GM19238 (cell line): ENCODE measurements at regions not wholly inside any gene's neighbourhood (a gene's known extent, or its start where the extent isn't known, plus 50 kb on each side); places are given as distances from the start of the nearest gene placed in this dataset.
"Not testable (repeated sequence)": the region's sequence is repeated elsewhere in the genome, so short reads cannot be mapped to it uniquely, and the experiment has no call there.

Experiments
- DNase-seq: peaks from one replicate; pipeline ENCODE4 v3.0.0; 2011; ENCODE audit warnings: low spot score; ENCODE audit not compliant: insufficient read length

DNA sequence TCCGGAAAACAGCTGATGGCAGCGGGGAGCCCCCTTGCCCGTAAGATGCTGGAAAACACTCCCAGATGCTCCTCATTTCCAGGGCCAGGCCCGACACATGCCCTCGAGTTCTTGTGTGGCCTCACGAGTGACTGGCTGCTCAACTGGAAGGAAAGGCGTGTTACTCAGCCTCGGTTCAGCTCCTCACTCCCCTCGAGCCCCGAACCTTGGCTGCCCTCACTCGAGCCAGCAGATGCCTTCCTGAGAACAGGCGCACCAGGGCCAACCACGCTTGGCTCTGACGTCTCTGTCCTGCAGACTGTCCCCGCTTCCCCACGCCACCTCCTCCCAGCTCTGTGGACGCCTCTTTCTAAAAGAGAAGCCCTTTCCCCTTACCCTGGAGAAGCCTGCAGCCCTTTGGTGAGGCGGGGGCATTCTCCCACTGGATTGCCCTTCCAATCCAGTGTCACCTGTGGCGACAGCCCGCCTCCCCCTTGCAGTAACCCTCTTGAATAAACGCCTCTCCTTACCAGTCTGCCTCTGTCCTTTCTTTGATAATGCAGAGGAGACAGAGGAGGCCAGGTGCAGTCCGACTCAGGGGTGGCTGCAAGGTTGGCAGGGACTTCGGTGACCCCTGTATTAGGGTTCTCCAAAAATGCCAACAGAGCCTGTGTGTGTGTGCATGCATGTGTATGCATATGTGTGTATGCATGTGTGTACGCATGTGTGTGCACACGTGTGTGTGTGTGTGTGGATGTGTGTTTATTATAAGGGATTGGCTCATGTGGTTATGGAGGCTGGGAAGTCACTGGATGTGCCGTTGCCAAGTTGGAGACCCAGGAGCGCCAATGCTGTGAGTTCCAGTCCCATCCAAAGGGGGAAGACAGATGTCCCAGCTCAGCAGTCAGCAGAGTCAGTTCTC, 166.3 kb downstream of the KIF26A start:
- no peak for DNase-seq

DNA sequence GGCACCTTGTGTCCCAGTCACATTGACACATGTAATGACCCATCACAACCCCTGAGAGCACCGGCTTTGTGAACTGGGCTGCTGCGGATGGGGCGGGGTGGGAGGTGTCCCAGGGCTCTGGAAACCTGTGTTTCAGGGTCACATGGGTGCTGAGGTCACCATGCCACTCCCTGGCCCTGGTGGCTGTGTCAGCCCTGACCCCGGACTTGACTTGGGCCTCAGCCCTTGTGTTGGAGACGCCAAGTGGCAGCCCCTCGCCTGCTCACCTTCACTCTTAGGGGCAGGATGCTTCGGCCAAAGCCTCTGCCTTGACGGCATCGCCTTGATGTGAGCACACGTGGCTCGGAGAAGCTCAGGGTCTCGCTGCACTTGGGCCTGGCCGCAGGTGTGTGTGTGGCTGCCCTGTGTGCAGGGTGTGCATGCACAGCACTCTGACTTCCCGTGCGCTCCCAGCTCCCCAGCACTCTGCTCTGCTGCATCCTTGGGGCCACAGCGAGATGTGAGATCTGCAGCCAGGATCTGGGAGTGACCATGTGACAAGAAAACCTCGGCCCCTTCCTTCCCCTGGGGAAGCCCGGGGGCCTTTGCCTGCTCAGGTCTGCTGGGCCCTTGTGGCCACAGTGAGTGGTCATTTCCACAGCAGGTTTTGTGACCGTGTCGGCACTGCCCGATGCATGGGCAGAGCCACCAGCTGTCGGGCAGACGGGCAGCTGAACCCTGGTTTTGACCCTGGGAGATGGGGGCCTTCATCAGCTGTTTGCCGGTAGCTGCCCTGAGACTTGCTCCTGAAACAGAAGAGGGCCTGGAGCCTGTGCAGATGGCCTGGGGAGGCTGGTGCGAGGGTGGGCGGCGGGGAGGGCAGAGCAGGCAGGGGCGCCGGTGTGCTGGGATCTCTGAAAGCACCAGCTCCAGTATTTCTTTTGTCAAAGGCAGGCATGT, 167.4 kb downstream of the KIF26A start:
- no peak for DNase-seq

DNA sequence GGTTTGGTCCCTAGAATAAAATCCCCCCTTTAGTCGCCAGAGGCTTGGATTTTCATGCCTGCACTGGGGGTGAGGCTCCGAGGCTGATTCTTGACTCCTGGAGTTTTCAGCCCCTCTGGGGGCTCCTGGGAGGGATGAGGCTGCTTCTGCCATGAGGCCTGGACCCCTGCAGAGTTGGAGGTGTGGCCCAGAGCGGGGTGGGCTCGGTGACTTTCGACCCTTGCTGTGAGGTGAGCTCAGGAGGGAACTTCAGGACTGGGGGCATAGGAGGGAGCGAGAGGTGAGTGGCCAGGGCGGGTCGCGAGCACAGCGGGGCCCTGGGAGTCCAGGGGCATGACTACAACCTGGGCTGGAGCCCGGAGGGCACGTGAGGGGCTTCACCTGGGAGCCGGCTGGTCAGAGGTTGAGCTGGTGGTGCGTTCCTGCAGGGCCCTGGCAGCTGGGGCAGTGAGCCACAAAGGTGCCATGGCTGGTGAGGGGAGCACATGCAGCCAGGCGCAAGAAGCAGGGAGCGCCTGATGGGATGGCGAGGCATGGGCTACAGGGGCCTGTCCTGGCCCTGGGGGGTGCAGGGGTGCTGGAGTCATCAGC, 168.2 kb downstream of the KIF26A start:
- DNase-seq, result no peak

DNA sequence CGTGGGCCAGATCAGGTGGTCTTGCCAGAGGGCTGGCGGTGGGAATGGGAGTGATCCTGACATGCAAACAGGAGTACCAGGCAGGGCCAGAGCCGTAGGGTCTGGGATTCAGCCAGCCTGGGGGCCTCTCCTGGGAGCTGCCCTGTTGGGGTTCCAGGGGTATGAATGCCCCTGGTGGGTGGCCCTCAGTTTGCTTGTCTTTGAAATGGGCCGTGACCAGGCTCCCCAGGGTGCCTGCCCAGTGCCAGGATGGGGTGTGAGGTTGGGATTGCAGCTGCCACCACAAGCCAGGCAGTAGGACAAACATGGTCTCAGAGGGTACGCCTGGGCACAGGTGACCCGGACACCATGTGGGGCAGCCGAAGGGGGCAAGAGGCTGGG, 168.8 kb downstream of the KIF26A start:
- DNase-seq, result no peak

DNA sequence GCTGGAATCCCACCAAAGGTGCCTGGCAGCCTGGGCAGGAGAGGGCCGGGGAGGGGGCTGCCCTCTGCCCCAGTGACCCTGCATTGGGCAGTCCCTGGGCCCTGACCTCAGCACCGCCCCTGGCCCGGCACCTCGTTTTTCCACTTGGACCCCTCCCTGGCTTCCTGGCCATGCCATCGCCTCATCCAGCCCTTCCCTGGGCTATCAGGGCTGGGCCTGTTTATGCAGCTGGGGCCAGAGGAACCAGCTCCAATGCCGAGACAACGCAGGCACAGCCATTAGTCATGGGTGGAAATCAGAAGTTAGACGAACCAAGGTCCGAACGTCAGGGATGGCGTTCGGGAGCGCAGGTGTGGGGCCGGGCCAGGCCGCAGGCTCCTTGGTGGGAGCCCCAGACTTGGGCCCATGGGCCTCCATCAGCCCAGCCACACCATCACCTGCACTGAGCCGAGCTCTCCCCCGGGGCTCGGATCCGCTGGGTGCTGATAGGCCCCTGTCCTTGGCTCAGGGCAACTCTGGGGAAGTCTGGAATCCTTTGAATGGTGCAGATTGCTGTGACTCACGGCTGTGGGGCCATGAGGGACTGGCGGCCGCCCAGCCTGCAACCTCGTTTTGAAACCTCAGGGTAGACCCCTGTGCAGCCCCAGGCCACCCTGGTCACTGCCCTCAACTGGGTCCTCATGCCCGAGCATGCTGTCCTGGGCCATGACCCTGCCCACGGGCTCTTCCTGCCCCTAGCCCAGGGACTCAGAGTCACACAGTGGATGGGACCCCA, 169.4 kb downstream of the KIF26A start:
- DNase-seq, result no peak

DNA sequence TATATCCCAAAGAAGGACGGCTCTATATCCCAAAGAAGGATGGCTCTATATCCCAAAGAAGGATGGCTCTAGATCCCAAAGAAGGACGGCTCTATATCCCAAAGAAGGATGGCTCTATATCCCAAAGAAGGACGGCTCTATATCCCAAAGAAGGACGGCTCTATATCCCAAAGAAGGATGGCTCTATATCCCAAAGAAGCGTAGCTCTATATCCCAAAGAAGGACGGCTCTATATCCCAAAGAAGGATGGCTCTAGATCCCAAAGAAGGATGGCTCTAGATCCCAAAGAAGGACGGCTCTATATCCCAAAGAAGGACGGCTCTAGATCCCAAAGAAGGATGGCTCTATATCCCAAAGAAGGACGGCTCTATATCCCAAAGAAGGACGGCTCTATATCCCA, 170.1 kb downstream of the KIF26A start:
- DNase-seq, result not testable (repeated sequence)

DNA sequence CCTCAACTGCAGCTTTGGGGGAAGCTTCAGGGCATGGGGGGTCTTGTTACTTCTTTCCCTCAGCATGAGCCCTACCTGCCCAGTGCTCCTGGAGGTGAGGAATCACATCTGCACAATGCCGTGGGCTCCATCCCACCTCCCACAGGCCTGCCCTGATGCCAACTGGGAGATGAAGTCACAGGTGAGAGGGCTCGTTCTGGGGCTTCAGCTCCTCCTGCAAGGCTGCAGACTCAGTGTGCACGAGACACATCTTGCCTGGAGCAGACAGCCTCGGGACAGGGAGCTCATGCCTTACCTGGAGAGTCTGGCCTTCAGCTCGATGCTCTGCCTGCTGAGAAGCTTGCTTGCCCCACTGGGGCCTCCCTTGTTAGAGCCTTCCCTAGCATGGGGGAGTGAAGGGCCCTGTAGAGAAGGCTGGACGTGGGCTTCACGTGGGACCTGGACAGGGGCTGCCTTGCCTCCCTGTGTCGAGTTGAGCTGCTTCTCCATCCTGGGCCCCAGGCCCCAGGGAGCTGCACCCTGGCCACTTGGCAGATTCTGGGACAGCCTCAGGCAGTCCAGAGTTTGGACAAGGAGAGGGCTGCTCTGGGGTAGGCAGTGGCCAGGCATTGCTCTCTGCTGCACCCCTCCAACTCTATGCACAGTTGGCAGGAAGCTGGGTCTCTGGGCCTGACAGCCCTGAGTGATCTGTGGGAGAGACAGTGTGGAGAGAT, 171.4 kb downstream of the KIF26A start:
- no peak for DNase-seq

DNA sequence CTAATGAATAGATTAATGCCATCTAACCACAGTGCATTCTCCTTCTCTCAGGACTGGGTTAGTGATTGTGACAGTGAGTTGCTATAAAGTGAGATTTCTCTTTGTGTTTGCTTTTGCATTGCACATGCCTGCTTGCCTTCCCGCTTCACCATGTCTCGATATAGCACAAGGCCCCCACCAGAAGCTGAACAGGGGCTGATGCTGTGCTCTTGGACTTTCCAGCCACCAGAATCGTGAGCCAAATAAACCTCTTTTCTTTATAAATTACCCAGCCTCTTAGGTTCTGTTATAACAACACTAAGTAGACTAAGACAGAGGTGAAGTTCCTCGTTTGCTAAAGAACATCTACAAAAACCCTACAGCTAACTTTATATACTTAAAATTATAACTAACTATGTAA, 173.0 kb downstream of the KIF26A start:
- DNase-seq, result no peak

DNA sequence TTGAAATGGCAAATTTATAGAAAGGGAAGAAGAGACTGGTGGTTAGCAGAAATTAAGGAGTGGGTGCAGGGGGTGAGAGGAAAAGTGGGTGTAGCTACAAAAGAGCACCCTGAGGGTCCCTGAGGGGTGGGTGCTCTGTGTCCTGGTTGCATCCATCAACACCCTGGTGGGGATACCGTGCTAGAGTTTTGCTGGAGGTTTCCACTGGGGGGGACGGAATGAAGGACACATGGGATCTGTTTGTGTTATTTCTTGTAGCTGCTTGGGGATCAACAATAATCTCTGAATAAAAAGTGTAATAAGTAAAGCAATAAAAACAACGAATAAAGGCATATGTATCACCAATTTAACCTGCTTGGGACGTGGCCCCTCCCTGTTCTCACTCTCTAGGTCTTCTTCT, 175.3 kb downstream of the KIF26A start:
- no peak for DNase-seq

DNA sequence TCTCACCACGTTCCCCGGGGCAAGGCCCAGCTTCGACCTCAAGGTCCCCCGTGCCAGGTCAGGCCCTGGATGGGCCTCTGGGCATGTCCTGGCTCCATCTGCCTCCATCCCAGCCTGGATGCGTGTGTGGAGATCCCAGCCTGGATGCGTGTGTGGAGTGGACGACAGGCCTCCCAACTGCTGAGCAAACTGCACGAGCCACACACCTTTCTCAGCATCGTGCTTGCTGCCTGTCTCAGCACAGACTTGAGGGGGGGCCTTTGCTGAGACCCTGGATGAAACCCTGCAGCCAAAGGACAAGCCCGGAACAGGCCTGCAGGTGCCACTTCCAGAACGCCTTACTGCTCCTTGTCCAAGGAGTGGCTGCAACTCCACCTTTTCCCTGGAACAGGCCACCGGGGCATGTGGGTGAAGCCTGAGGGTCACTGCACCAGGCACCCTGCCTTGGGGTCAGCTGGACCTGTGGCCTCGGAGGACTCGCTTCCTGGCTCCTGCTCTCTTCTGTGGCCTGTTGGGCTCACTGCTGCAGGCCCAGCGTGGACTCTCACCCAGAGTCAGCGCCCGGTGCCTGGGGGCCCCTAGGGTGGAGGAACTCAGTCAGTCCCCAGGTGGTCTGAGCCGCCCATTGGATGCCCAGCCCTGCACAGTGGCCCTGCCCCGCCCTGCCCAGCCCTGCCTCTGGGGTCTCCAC, 176.0 kb downstream of the KIF26A start:
- no peak for DNase-seq

DNA sequence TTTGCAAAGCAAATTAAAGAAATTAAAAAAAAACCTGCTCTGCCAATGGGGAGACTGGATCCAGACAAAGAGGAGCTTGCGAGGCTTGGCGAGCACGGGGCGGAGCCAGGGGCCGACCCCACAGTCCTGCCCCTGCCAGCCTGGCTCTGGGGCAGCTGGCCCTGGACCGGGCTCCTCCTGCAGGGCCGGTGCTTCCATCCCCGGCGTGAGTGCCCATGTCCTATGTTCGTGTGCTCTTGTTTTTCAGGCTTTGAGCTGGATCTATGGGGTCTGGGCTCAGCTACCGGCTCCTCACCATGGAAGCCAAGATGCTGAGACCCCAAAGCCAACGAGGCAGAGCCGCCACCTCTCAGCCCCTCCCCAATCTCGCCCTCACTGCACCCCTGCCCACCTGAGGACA, 176.8 kb downstream of the KIF26A start:
- DNase-seq, result no peak

DNA sequence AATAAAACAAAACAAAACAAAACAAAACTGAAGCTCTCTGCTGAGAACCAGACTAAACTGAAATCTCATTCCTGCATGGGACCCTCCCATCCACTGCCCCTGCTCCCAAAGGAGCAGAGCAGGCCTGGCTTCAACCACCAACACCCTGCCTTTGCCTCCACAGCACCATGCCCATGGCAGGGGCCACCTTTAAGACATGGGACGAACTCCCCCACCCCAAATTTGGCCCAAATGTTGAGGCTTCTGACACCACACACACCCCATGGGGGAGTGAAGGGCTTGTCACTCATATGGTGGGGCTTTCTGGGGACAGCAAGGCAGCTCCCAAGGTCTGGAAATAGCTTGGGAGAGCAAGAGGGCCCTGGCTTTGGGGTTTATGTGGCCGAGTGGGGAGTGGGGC, 177.2 kb downstream of the KIF26A start:
- no peak for DNase-seq

DNA sequence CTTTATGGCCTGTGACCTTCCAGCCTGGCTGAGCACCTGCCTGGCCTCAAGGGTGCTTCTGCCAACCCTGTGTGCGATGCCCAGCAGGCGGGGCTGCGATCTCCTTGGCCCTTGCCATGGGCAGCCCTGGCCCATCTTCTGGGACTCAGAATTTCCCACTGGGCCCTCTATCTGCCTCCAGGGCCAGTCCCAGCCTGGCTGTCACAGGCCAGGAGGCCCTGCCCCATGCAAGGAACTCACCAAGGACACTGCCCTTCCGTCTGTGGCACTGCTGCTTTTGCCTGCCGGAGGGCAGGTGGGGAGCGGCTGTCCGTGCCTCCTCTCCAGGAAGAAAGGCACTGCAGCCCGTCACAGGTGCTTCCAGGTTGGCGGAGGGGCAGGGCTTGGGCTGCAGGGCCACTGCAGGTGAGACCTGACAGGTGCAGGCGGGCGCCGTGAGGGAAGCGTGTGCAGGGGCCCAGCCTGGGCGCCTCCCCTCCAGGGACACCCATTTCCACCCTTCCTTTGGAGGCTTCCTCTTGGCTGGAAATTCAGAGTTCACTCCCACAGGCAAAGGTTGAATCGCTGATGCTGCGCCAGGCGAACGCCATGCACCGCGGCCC, 177.8 kb downstream of the KIF26A start:
- DNase-seq, result no peak

DNA sequence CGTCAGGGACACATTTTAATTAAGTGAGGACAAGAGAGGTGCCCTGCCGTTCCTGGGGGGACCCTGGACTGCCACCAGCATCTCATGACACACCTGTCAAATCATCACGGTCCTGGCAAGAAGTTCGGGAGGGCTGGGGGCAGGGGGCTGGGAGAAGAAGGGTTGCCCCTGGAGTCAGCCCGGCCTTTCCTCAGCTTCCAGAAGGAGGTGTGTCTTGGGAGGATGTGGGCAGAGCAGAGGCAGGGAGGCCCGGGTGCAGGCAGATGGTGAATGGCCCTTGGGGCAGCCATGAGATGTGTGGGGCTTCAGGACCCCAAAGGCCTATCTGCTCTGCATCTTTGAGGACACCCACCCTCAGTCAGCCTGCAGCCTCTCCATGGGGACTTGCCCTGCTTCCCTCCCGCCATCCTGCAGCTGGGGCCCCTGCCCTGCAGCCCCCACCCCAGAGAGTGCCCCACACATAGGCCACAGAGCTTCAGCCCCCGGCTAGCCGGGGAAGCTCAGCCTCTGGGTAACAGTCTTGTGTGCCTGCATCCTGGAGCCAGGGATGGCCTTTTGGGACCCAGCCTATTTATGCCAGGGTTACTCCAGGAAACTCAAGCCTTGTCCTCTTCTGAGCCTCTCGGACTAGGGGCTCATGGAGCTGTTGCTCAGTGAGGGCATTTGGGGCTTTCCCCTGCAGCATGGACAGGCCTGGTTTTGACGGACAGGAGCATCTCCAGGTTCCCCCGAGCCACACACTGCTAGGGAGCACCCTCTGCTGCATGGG, 178.5 kb downstream of the KIF26A start:
- DNase-seq, result no peak

DNA sequence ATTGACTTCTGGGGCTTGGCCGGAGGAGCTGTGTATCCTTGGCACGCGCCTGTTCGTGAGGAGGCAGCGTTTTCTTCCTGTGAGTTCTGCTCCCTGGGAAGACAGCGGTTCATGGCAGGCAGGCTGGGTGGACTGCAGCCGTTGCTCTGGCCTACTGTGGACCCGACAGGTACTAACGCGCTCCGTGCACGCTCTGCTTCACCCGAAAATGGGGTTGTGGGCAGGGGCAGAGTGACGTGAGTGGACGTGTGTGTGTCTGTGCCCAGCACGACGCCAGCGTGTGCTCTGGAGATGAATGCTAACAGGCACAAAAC, 179.1 kb downstream of the KIF26A start:
- DNase-seq, result no peak

DNA sequence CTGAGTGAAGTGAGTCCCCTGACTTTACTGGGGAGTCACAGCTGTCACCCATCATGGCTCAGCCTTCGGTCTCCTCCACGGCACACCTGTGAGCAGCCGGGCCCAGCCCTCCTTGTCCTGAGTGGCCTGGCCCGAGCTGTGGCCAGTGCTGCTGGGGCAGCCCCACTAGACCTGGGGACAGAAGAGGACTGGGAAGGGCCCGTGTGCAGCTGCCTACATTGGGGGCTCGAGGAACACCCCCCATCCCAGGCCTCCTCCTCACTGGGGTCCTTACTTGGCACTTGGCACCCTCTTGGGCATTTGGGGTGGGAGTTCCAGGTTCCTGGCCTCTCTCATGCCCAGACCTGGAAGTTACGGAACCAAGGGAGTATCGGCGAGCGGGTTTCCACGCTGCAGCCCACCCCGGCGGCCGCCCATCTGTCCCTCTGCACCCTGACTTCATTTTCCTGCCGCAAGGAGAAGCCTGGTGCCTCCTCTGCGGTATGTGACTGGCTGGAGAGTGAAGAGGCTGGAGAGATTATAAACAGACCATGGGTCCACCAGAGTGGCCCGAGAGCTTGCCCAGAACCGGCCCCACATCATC, 179.7 kb downstream of the KIF26A start:
- no peak for DNase-seq

DNA sequence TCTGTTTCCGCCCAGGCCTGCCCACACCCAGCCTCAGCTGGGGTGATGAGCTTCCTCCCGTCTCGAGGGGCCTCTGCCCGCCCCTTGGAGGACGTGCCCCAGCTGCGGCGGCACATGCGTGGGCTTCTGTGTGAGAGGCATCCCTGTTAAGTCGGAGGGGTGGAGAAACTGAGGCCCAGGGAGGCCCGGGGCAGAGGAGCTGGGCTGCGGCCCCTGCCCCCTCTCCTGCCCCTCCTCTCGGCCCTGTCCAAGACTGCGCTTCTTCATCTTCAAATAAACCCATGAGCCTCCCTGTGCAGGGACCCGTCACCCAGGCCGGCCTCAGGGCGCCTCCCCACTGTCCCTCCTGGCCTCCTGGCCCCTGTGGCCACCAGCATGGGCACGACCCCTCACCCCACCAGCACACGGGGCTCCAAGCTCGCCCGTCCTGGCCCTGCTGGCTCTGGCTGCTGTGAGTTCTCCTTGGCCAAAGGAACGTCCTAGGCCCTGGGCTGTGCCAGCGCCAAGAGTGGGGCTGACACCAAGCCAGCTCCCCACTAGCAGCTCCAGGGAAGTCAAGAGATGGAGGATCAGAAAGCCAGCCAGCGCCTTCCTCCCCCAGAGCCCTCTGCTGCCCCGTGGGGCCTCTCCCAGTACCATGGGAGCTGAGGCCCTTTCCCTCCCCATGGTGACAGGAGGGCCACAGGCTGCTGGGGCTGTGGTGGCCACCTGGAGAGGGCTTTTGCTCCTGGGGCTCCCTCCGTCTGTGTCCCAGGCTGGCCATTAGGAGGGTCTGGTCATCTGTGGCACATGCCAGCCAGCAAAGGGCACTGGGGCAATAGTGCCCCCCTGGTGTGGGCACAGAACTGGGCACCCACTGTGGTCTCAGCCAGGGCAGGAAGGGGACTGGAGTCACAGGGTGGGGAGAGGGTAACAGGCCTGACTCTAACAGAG, 180.4 kb downstream of the KIF26A start:
- DNase-seq, result no peak
